NCI-H187 treated with DMSO at 0.1 percent for 48 hours (cell line): ENCODE measurements at regions not wholly inside any gene's neighbourhood (a gene's known extent, or its start where the extent isn't known, plus 50 kb on each side); places are given as distances from the start of the nearest gene placed in this dataset.
A peak's percentile ranks its signal among the peaks of the same experiment; 100 is the strongest.

Experiments used
- DNase-seq: peaks from one replicate; lab custom pipeline; 2025; lab: John Stamatoyannopoulos, UW

GRCh38 chr10:126783806-126784557 is 113.5 kb upstream of the C10orf90 start:
- peak; percentile 0 for DNase-seq

GRCh38 chr10:126787201-126787600 is 116.7 kb upstream of the C10orf90 start:
- no peak for DNase-seq

DNA sequence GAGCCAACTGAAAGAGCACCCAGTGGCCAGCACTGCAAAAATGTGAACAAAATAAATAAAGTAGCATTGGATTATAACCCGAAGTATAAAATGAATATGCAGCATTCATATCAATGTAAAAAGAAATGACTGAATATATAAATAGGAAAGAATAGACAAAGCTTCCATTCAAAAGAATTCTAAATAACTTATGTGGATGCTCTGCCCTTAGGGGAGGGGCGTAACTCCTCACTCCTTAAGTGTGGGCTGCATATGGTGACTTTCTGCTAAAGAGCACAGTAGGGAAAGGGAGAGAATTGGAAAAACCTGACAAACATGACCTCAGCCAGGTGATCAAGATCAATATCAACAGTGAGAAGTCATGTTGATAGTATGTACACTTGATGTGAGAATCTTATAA is 109.9 kb upstream of the DOCK1 start:
- no peak for DNase-seq

GRCh38 chr10:126798649-126799048 is 106.6 kb upstream of the DOCK1 start:
- DNase-seq, result no peak

- no peak for DNase-seq
Measured at GRCh38 chr10:126803394-126803793, 101.8 kb upstream of the DOCK1 start.

DNA sequence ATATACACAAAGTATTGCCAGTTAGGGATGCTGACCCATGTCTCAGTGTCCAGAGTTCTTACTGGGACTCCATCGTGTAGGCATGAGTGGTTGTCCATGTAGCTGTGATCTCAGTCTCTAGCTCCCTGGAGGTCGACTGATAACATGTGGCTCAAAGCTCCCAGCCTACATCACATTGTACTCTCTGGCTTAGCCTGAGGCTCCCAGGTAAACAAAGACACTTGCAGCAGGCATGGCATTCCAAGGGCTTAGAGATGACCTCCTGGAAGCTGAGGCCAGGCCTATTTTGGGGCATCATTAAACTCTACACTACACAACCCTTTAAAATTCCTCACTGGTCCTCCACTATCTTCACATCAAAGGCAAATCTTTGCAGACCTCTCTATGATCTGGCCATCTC is 100.8 kb upstream of the DOCK1 start:
- DNase-seq, result no peak

DNA sequence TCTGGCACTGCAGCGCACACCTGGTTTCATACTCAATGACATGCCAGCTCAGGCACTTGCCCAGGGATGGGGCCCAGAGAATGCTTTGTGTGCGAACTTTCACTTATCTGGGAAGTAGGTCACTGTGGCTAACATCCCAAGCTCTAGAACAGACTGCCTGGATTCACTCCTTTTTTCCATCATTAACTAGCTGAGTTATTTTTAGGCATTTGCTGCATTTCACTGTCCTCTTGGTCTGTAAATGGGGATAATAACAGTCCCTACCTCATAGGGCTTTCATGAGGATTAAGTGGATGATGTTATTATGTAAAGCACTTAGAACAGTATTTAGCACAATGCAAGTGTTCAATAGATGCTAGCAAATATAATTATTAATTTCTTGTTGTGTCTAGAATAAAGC is 98.7 kb upstream of the DOCK1 start:
- no peak for DNase-seq

DNA sequence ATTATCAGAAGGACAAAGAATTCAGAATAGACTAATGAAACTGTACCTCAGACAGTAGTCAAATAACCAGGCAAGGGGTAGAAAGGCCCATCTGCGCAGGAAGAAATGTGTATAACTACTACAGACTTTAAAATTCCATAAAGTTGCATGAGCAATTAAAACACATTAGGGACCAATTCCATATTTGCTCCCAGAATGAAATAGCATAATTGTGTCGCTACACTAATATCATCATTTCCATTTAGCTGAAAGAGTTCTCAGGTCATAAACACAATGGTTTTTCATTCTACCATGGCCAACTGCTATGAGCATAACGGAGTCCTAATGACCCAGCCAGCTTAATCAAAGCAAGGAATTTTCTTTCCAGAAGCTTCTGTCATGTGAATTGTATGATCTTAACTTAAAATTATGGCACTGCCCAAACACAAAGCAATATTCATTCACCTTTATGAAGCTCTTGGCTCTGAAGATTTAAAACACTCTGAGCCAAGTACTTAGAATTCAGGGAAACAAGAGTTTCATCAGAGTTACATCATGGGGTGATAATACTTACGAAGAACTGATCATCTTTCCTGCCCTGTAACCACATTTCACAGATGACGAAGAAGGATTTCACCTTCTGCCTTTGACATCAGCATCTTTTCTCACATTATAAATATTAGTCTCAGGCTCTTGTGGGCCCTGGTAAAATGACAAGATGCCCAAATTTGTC is 98.1 kb upstream of the DOCK1 start:
- DNase-seq, result no peak

- no peak for DNase-seq
Measured at GRCh38 chr10:126808103-126808502, 97.1 kb upstream of the DOCK1 start.

DNA sequence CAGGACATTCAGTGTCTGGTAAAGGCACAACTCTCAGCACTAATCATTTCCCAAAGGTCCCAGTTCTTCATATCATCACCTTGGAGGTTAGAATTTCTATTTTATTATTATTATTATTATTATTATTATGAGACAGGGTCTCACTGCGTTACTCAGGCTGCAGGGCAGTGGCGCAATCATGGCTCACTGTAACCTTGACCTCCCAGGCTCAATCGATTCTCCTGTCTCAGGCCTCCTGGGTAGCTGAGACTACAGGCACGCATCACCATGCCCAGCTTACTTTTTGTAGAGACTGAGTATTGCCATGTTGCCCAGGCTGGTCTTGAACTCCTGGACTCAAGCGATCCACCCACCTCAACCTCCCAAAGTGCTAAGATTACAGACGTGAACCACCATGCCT is 91.8 kb upstream of the DOCK1 start:
- no peak for DNase-seq

GRCh38 chr10:126833542-126833941 is 71.7 kb upstream of the DOCK1 start:
- no peak for DNase-seq

GRCh38 chr10:126836009-126836408 is 69.2 kb upstream of the DOCK1 start:
- no peak for DNase-seq

- no peak for DNase-seq
Measured at GRCh38 chr10:126838316-126838715, 66.9 kb upstream of the DOCK1 start.

DNA sequence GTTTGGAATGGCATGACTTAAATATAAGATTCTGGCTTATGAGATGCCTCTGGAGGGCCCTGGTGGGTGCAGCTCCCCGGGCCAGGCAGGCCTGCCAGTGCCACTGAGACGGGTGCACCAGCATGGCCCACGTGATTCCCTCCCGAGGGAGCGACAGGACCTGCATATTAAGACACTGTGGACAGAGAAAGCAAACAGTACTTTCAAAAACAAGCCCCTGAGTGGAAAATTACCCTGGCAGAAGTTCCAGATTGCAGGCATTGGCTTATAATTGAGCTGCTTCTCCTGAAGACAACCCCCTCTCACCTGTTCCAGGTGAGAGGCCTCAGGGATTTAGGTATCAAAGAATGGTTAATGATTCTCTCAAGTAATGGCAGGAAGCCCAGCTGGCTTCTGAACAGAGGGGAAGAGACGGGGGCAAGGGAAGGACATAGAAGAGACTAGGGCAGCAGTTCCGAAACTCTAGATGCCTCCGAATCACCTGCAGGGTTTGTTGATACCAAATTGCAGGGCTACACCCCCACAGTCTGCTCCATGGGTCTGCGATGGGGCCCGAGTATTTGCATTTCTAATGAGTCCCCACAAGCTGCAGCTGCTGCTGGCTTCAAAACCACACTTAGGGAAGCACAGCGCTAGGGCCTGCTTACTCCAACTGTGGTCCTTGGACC is 66.0 kb upstream of the DOCK1 start:
- DNase-seq, result no peak

- DNase-seq, result no peak
Measured at GRCh38 chr10:126840576-126841135, 64.6 kb upstream of the DOCK1 start.

DNA sequence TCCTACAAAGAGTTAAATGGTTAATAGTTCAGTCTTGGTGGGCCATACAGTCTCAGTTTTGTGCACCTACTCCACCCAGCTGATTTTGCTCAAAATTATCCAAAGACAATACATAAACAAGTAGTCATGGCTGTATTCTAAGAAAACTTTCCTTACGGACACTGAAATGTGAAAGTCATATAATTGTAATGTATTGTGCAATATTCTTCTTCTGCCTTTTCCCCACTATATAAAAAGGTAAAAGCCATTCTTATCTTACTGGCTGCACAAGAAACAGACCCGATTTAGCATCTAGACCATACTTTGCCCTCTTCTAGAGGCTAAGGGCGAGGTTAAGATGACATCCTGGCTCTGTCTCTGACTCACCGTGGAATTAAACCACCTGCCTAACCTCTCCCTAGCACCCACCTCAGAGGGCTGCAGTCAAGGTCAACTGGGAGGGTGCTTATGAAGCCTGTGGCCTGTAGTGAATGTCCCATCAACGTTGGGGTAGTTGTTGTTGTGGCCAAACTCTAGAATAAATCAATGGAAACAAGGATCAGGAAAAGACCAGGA is 63.8 kb upstream of the DOCK1 start:
- no peak for DNase-seq

DNA sequence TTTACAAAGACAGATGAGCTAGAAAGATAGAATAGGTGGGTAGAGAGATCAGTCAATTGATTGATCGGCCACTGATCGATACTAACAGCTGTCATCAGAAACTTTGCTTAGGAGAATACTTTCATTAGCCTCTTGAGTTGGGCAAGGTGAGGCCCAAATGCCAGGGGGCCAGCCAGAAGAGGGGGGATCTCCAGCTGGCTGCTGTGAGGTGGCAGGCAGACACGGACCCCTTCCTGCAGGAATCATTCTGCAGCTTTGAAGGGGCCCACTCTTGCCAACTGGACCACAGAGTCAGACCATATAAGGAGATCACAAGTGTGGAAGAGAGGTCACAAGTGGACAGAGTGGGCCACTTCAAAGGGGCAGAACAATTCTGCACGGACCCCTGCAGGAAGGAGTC is 62.9 kb upstream of the DOCK1 start:
- DNase-seq, result no peak

GRCh38 chr10:126842836-126843235 is 62.4 kb upstream of the DOCK1 start:
- DNase-seq, result no peak

DNA sequence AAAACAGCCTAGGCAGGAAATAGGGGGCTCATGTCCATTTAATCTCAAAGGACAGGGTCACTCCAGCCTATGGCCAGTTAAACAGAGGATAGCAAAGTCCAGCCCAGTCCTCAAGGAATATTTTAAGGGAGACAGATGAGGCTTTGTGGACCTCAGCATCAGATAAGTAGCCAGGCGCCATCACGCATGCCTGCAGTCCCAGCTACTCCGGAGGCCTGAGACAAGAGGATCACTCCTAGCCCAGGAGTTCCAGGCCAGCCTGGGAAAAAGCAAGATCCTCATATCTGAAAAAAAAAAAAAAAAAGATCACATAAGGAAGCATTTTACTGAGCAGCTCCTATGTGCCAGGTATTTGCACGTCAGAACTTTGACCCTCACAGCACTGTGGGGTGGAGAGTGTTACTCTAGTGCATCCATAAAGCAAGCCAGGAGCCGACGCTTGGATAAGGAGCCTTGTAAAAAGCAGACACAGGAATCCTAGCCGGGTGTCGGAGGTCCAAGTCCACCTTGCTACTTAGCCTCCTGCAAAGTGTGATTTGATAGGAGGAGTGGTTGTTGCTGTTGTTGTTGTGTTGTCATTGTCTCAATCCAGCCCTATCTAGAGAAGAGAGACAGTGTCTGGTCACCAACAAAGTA is 61.8 kb upstream of the DOCK1 start:
- DNase-seq, result no peak

- no peak for DNase-seq
Measured at GRCh38 chr10:126844406-126844805, 60.8 kb upstream of the DOCK1 start.

- DNase-seq, result no peak
Measured at GRCh38 chr10:126846469-126846868, 58.8 kb upstream of the DOCK1 start.

GRCh38 chr10:126846959-126847358 is 58.3 kb upstream of the DOCK1 start:
- DNase-seq, result no peak
